ENCODE measurements at regions not wholly inside any gene's neighbourhood (a gene's known extent, or its start where the extent isn't known, plus 50 kb on each side); places are given as distances from the start of the nearest gene placed in this dataset.
A peak's percentile ranks its signal among the peaks of the same experiment; 100 is the strongest.

DNA sequence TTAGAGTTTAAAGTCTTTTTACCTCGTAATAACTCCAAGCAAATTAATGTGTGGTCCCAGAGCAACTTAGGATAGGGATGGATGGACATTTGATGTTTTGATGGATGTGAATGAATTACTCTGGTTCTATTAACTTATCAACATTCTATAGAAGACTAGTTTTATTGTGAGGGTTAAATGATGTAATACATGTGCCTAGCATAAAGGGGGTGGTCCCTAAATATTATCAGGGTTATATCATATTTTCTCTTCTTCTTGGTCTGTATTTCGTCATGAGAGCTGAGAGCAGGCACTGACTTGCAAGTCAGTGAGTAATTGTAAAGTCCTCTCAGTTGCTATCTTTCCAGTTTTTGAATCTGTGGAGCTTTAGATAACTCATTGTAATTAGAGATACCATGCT, 219.3 kb downstream of the GATA3 start:
- H3K27me3 ChIP-seq (ENCODE audit: control insufficient read depth, insufficient read depth, low read length): no peaks in the 10 kb centered on the region
- TF ChIP-seq CTCF (IDR thresholded peaks at IDR 0.05; ENCODE audit: insufficient read depth, low read length, poor library complexity, severe bottlenecking): no peak

GRCh38 chr10:8275911-8276310, 221.4 kb downstream of the GATA3 start:
- Histone ChIP-seq H3K36me3 (ENCODE audit: control insufficient read depth, insufficient read depth, low read length) (no peaks in the 10 kb centered on the region), H3K27me3 (ENCODE audit: control insufficient read depth, insufficient read depth, low read length) (no peaks in the 10 kb centered on the region), H3K4me3 (ENCODE audit: low read depth, low read length) (no peak overlapping the region)
- no peak for DNase-seq (ENCODE audit: low read depth)
- TF ChIP-seq CTCF (IDR thresholded peaks at IDR 0.05; ENCODE audit: insufficient read depth, low read length, poor library complexity, severe bottlenecking): no peak

More for the DNA sequence above, 219.3 kb downstream of the GATA3 start:
- DNase-seq (ENCODE audit: low read depth): no peak
- no peak overlapping the region for H3K4me3 ChIP-seq (ENCODE audit: low read depth, low read length)
- H3K36me3 ChIP-seq (ENCODE audit: control insufficient read depth, insufficient read depth, low read length): no peaks in the 10 kb centered on the region

GRCh38 chr10:8278099-8278498, 223.6 kb downstream of the GATA3 start:
- Histone ChIP-seq H3K36me3 (ENCODE audit: control insufficient read depth, insufficient read depth, low read length) (no peaks in the 10 kb centered on the region), H3K27me3 (ENCODE audit: control insufficient read depth, insufficient read depth, low read length) (no peaks in the 10 kb centered on the region), H3K4me3 (ENCODE audit: low read depth, low read length) (no peak overlapping the region)
- no peak for TF ChIP-seq CTCF (IDR thresholded peaks at IDR 0.05; ENCODE audit: insufficient read depth, low read length, poor library complexity, severe bottlenecking)
- no peak for DNase-seq (ENCODE audit: low read depth)

- peak; percentile 31 for DNase-seq (ENCODE audit: low read depth)
- TF ChIP-seq CTCF (IDR thresholded peaks at IDR 0.05; ENCODE audit: insufficient read depth, low read length, poor library complexity, severe bottlenecking): no peak
- no peaks in the 10 kb centered on the region for H3K36me3 ChIP-seq (ENCODE audit: control insufficient read depth, insufficient read depth, low read length)
- no peak overlapping the region for H3K4me3 ChIP-seq (ENCODE audit: low read depth, low read length)
- no peaks in the 10 kb centered on the region for H3K27me3 ChIP-seq (ENCODE audit: control insufficient read depth, insufficient read depth, low read length)
These were observed 225.1 kb downstream of the GATA3 start for GRCh38 chr10:8279598-8279997.

DNA sequence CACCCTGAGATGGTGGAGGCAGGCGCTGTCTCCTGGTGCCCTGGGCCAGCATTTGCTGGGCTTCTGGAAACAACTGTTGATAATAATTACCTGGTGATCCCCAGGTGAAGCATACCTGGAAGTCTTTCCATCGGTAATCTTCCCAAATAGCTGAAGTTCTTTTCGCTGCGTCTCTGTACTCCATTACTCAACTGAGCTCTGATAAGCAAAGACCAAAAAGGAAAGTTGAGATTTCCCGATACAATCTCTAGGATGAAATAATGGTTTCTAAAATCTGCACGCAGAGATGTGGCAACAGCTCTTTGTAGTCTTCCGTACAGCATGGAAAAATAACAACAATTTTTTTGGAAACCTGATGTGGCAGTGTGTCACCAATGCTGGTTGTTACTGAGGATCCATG, 226.5 kb downstream of the GATA3 start:
- H3K27me3 ChIP-seq (ENCODE audit: control insufficient read depth, insufficient read depth, low read length): no peaks in the 10 kb centered on the region
- no peaks in the 10 kb centered on the region for H3K36me3 ChIP-seq (ENCODE audit: control insufficient read depth, insufficient read depth, low read length)
- no peak for TF ChIP-seq CTCF (IDR thresholded peaks at IDR 0.05; ENCODE audit: insufficient read depth, low read length, poor library complexity, severe bottlenecking)
- no peak for DNase-seq (ENCODE audit: low read depth)
- no peak overlapping the region for H3K4me3 ChIP-seq (ENCODE audit: low read depth, low read length)

- Histone ChIP-seq H3K4me3 (ENCODE audit: low read depth, low read length) (no peak overlapping the region), H3K36me3 (ENCODE audit: control insufficient read depth, insufficient read depth, low read length) (no peaks in the 10 kb centered on the region), H3K27me3 (ENCODE audit: control insufficient read depth, insufficient read depth, low read length) (no peaks in the 10 kb centered on the region)
- DNase-seq (ENCODE audit: low read depth): no peak
- TF ChIP-seq CTCF (IDR thresholded peaks at IDR 0.05; ENCODE audit: insufficient read depth, low read length, poor library complexity, severe bottlenecking): no peak
These were observed 227.9 kb downstream of the GATA3 start for GRCh38 chr10:8282340-8282739.

All from kidney epithelial cell (primary cell).